ENCODE measurements at regions not wholly inside any gene's neighbourhood (a gene's known extent, or its start where the extent isn't known, plus 50 kb on each side); places are given as distances from the start of the nearest gene placed in this dataset.
"Not testable (repeated sequence)": the region's sequence is repeated elsewhere in the genome, so short reads cannot be mapped to it uniquely, and the experiment has no call there.

DNA sequence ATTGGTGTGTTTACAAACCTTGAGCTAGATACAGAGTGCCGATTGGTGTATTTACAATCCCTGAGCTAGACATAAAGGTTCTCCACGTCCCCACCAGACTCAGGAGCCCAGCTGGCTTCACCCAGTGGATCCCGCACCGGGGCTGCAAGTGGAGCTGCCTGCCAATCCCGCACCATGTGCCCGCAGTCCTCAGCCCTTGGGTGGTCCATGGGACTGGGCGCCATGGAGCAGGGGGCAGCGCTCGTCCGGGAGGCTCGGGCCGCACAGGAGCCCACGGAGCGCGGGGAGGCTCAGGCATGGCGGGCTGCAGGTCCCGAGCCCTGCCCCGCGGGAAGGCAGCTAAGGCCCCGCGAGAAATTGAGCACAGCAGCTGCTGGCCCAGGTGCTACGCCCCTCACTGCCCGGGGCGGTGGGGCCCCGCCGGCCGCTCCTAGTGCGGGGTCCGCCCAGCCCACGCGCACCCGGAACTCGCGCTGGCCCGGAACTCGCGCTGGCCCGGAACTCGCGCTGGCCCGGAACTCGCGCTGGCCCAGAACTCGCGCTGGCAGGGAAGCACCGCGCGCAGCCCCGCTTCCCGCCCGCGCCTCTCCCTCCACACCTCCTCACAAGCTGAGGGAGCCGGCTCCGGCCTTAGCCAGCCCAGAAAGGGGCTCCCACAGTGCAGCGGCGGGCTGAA lies 342.2 kb downstream of the RFPL4B start:
- H3K36me3 ChIP-seq (ENCODE audit: control insufficient read depth in 2 of 2, extremely low read depth in 1 of 2, insufficient read depth in 2 of 2, low read length in 2 of 2); H3K9me3 ChIP-seq (replicated peaks; ENCODE audit: control insufficient read depth, insufficient read depth, low read length); intact Hi-C loops (cut with micrococcal nuclease); H3K27ac ChIP-seq (ENCODE audit: insufficient read depth, low read depth, low read length); FAIRE-seq; POLR2A ChIA-PET; H3K4me3 ChIP-seq (replicated peaks in 1 of 3; ENCODE audit: insufficient read depth in 1 of 3, low read depth in 1 of 3, low read length in 3 of 3); BruUV-seq (replicated peaks); H3K27me3 ChIP-seq (ENCODE audit: control insufficient read depth in 2 of 2, insufficient read depth in 2 of 2, low read length in 2 of 2); dilution Hi-C loops (cut with MboI; ENCODE audit: extremely low pct_ligation_motif_present, low sequenced_read_pairs); H4K20me1 ChIP-seq (replicated peaks; ENCODE audit: control insufficient read depth, extremely low read depth, insufficient read depth, low read length); H2AFZ ChIP-seq (ENCODE audit: low read depth, low read length); H3K9me1 ChIP-seq (replicated peaks; ENCODE audit: control insufficient read depth, extremely low read depth, insufficient read depth, low read length); H3K9ac ChIP-seq (replicated peaks; ENCODE audit: extremely low read depth, insufficient read depth, low read length); H3K79me2 ChIP-seq (ENCODE audit: control insufficient read depth, insufficient read depth, low read length); H3K4me2 ChIP-seq (ENCODE audit: insufficient read depth, low read length); DNase-seq (ENCODE audit: low read depth, low spot score): not testable (repeated sequence)
- CTCF ChIA-PET: interaction anchor here (1.7 kb wide), 1 partner anchor 11 kb away, joined by 3 read pairs; no protein-coding TSS in a partner anchor
- peaks cover 10% of the 10 kb centered on the region for H3K4me1 ChIP-seq (ENCODE audit: control insufficient read depth, extremely low read depth, insufficient read depth, low read length)

- TF ChIP-seq GATA2 (IDR thresholded peaks at IDR 0.05; ENCODE audit: insufficient read depth, insufficient read length, low read depth, low read length): no peak
- no peak for TF ChIP-seq MYC (IDR thresholded peaks at IDR 0.05; ENCODE audit: low read depth, low read length)
- TF ChIP-seq EZH2 (IDR thresholded peaks at IDR 0.05; ENCODE audit: borderline replicate concordance, low read depth, low read length, severe bottlenecking): no peak
- TF ChIP-seq POLR2AphosphoS5 (IDR thresholded peaks at IDR 0.05; ENCODE audit: insufficient read depth, low read depth, low read length): no peak
- no peak for TF ChIP-seq POLR2A (IDR thresholded peaks at IDR 0.05; ENCODE audit: low read depth, low read length)
- no peak for TF ChIP-seq JUN (IDR thresholded peaks at IDR 0.05; ENCODE audit: borderline replicate concordance, insufficient read depth, insufficient read length, low read depth)
- TF ChIP-seq FOS (IDR thresholded peaks at IDR 0.05; ENCODE audit: borderline replicate concordance, insufficient read depth, low read length): no peak
- TF ChIP-seq, protein P1, sequence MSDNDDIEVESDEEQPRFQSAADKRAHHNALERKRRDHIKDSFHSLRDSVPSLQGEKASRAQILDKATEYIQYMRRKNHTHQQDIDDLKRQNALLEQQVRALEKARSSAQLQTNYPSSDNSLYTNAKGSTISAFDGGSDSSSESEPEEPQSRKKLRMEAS (IDR thresholded peaks at IDR 0.05; ENCODE audit: insufficient read depth, insufficient read length): no peak
- TF ChIP-seq, protein P2, sequence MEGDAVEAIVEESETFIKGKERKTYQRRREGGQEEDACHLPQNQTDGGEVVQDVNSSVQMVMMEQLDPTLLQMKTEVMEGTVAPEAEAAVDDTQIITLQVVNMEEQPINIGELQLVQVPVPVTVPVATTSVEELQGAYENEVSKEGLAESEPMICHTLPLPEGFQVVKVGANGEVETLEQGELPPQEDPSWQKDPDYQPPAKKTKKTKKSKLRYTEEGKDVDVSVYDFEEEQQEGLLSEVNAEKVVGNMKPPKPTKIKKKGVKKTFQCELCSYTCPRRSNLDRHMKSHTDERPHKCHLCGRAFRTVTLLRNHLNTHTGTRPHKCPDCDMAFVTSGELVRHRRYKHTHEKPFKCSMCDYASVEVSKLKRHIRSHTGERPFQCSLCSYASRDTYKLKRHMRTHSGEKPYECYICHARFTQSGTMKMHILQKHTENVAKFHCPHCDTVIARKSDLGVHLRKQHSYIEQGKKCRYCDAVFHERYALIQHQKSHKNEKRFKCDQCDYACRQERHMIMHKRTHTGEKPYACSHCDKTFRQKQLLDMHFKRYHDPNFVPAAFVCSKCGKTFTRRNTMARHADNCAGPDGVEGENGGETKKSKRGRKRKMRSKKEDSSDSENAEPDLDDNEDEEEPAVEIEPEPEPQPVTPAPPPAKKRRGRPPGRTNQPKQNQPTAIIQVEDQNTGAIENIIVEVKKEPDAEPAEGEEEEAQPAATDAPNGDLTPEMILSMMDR (IDR thresholded peaks at IDR 0.05; ENCODE audit: extremely low read depth in 1 of 2, insufficient read depth in 1 of 2, low read depth in 1 of 2, low read length in 2 of 2): no peak
Observed at GRCh38 chr6:112690497-112691202, 343.5 kb downstream of the RFPL4B start.

More at GRCh38 chr6:112690497-112691202, 343.5 kb downstream of the RFPL4B start:
- Histone ChIP-seq H3K27ac (ENCODE audit: insufficient read depth, low read depth, low read length) (no peak overlapping the region), H3K9me1 (replicated peaks; ENCODE audit: control insufficient read depth, extremely low read depth, insufficient read depth, low read length) (peaks cover 5% of the 10 kb centered on the region), H3K79me2 (ENCODE audit: control insufficient read depth, insufficient read depth, low read length) (no peaks in the 10 kb centered on the region), H3K9ac (replicated peaks; ENCODE audit: extremely low read depth, insufficient read depth, low read length) (no peak overlapping the region), H2AFZ (ENCODE audit: low read depth, low read length) (no peak overlapping the region), H3K9me3 (replicated peaks; ENCODE audit: control insufficient read depth, insufficient read depth, low read length) (no peaks in the 10 kb centered on the region), H3K4me1 (ENCODE audit: control insufficient read depth, extremely low read depth, insufficient read depth, low read length) (peaks cover 21% of the 10 kb centered on the region), H3K36me3 (ENCODE audit: control insufficient read depth in 2 of 2, extremely low read depth in 1 of 2, insufficient read depth in 2 of 2, low read length in 2 of 2) (no peaks in the 10 kb centered on the region), H3K4me3 (replicated peaks in 1 of 3; ENCODE audit: insufficient read depth in 1 of 3, low read depth in 1 of 3, low read length in 3 of 3) (no peak overlapping the region), H4K20me1 (replicated peaks; ENCODE audit: control insufficient read depth, extremely low read depth, insufficient read depth, low read length) (no peaks in the 10 kb centered on the region), H3K4me2 (ENCODE audit: insufficient read depth, low read length) (peak overlapping the region; percentile 36), H3K27me3 (ENCODE audit: control insufficient read depth in 2 of 2, insufficient read depth in 2 of 2, low read length in 2 of 2) (no peaks in the 10 kb centered on the region)
- CTCF ChIA-PET: interaction anchor here (1.0 to 1.7 kb wide), 4 partner anchors 10 to 1168 kb away, joined by 3 to 10 read pairs (median 4); no protein-coding TSS in a partner anchor
- intact Hi-C loops (cut with micrococcal nuclease) (no loop called here), dilution Hi-C loops (cut with MboI; ENCODE audit: extremely low pct_ligation_motif_present, low sequenced_read_pairs) (no loop called here)
- no TSS peak for BruUV-seq (replicated peaks)
- DNase-seq (ENCODE audit: low read depth, low spot score) (no peak), FAIRE-seq (no peak)
- POLR2A ChIA-PET: no interaction called here

All from endothelial cell of umbilical vein (primary cell).